ENCODE measurements at regions not wholly inside any gene's neighbourhood (a gene's known extent, or its start where the extent isn't known, plus 50 kb on each side); places are given as distances from the start of the nearest gene placed in this dataset.

- DNase-seq: no peak
These were observed 101.2 kb upstream of the MGMT start for GRCh38 chr10:129365767-129366402.

- DNase-seq: no peak
These were observed 100.6 kb upstream of the MGMT start for GRCh38 chr10:129366450-129366849.

- DNase-seq: no peak
These were observed 97.5 kb upstream of the MGMT start for GRCh38 chr10:129369566-129369965.

GRCh38 chr10:129371541-129371940, 95.5 kb upstream of the MGMT start:
- no peak for DNase-seq

GRCh38 chr10:129372172-129372571, 94.9 kb upstream of the MGMT start:
- no peak for DNase-seq

- DNase-seq: no peak
These were observed 93.8 kb upstream of the MGMT start for GRCh38 chr10:129373231-129373630.

- DNase-seq: no peak
These were observed 93.3 kb upstream of the MGMT start for GRCh38 chr10:129373718-129374117.

- DNase-seq: no peak
These were observed 91.9 kb upstream of the MGMT start for GRCh38 chr10:129375171-129375570.

GRCh38 chr10:129375912-129376311, 91.1 kb upstream of the MGMT start:
- DNase-seq: no peak

GRCh38 chr10:129380279-129380678, 86.8 kb upstream of the MGMT start:
- DNase-seq: no peak

GRCh38 chr10:129381741-129382140, 85.3 kb upstream of the MGMT start:
- DNase-seq: no peak

- no peak for DNase-seq
These were observed 84.6 kb upstream of the MGMT start for GRCh38 chr10:129382401-129382800.

GRCh38 chr10:129383651-129384050, 83.4 kb upstream of the MGMT start:
- DNase-seq: no peak

GRCh38 chr10:129385600-129385999, 81.4 kb upstream of the MGMT start:
- no peak for DNase-seq

- DNase-seq: no peak
These were observed 80.4 kb upstream of the MGMT start for GRCh38 chr10:129386415-129387257.

GRCh38 chr10:129387258-129387525, 79.8 kb upstream of the MGMT start:
- no peak for DNase-seq

- no peak for DNase-seq
These were observed 78.6 kb upstream of the MGMT start for GRCh38 chr10:129388435-129388834.

- no peak for DNase-seq
These were observed 77.8 kb upstream of the MGMT start for GRCh38 chr10:129389194-129389593.

- DNase-seq: no peak
These were observed 76.9 kb upstream of the MGMT start for GRCh38 chr10:129390147-129390546.

- DNase-seq: no peak
These were observed 76.3 kb upstream of the MGMT start for GRCh38 chr10:129390726-129391125.

GRCh38 chr10:129391464-129391863, 75.6 kb upstream of the MGMT start:
- DNase-seq: no peak

GRCh38 chr10:129392855-129393254, 74.2 kb upstream of the MGMT start:
- DNase-seq: no peak

GRCh38 chr10:129393812-129394211, 73.2 kb upstream of the MGMT start:
- DNase-seq: no peak

GRCh38 chr10:129394518-129395328, 72.3 kb upstream of the MGMT start:
- DNase-seq: no peak

Data from activated CD8-positive, alpha-beta memory T cell treated with anti-CD3 and anti-CD28 coated beads, Interleukin-2, amount 50 U/mL, for 4 hours (primary cell).